Kidney (tissue), 13 donors: ENCODE measurements at regions not wholly inside any gene's neighbourhood (a gene's known extent, or its start where the extent isn't known, plus 50 kb on each side); places are given as distances from the start of the nearest gene placed in this dataset.
"Not testable (repeated sequence)": the region's sequence is repeated elsewhere in the genome, so short reads cannot be mapped to it uniquely, and the experiment has no call there.

Source experiments
- DNase-seq, 5 donors: peaks; one replicate each; pipeline ENCODE4 v3.0.0-alpha.2; 2013 to 2020
- FAIRE-seq: peaks from 2 replicates; lab custom pipeline; 2012; peaks lifted over from hg19 to GRCh38; lab: Jason Lieb, UNC
- H3K27ac ChIP-seq, 2 donors: one replicate each; pipeline ENCODE4 v1.7.0; 2013; ENCODE audit warnings: low read depth in 2 of 2, low read length in 2 of 2, inconsistent platforms in 1 of 2
- H3K27me3 ChIP-seq: one replicate; pipeline ENCODE4 v1.7.1; 2013; ENCODE audit warnings: low read length, inconsistent platforms; ENCODE audit not compliant: control insufficient read depth, insufficient read depth
- H3K36me3 ChIP-seq, 3 donors: one replicate each; pipeline versions ENCODE4 v1.7.0 to v1.7.1; 2013; ENCODE audit warnings: low read length in 3 of 3, control low read depth in 1 of 3, inconsistent platforms in 1 of 3; ENCODE audit not compliant: insufficient read depth in 3 of 3, control insufficient read depth in 2 of 3
- H3K4me1 ChIP-seq, 3 donors: one replicate each; pipeline versions ENCODE4 v1.7.0 to v1.7.1; 2013; ENCODE audit warnings: low read length in 3 of 3, inconsistent platforms in 1 of 3, low read depth in 1 of 3; ENCODE audit not compliant: control insufficient read depth in 2 of 3, insufficient read depth in 2 of 3
- H3K4me3 ChIP-seq, 3 donors: one replicate each; pipeline versions ENCODE4 v1.7.0 to v1.8.1; 2013; ENCODE audit warnings: low read length in 3 of 3, control low read depth in 1 of 3, inconsistent platforms in 1 of 3
- H3K9ac ChIP-seq, 3 donors: one replicate each; pipeline versions ENCODE4 v1.7.0 to v1.7.1; 2013; ENCODE audit warnings: low read length in 3 of 3, control low read depth in 1 of 3, inconsistent platforms in 1 of 3
- H3K9me3 ChIP-seq, 3 donors: one replicate each; pipeline versions ENCODE4 v1.7.0 to v1.7.1; 2013; ENCODE audit warnings: low read length in 3 of 3, control low read depth in 1 of 3, inconsistent platforms in 1 of 3; ENCODE audit not compliant: control insufficient read depth in 2 of 3, insufficient read depth in 1 of 3
- intact Hi-C: fragments of 100-400 bp; cut with DNase I; formaldehyde crosslinking; loops from one replicate; pipeline ENCODE4 v1.11.1; 2022
- TF ChIP-seq, protein P1 (sequence below): IDR thresholded peaks from 3 replicates; pipeline ENCODE4 v1.5.1; 2012; ENCODE audit warnings: mild to moderate bottlenecking, moderate library complexity, borderline replicate concordance; ENCODE audit not compliant: insufficient read depth; ENCODE audit errors: extremely low read depth
- donor health status: control.
- donor health status: control.
- donor health status: control.
- donor health status: control.
- donor health status: control.
- donor health status: DM: yes; HTN: yes; CAD: no.
- donor health status: Normal renal cell carcinoma (clear cell type).

- H3K9me3 ChIP-seq, result no peaks in the 10 kb centered on the region
- TF ChIP-seq, protein P1, sequence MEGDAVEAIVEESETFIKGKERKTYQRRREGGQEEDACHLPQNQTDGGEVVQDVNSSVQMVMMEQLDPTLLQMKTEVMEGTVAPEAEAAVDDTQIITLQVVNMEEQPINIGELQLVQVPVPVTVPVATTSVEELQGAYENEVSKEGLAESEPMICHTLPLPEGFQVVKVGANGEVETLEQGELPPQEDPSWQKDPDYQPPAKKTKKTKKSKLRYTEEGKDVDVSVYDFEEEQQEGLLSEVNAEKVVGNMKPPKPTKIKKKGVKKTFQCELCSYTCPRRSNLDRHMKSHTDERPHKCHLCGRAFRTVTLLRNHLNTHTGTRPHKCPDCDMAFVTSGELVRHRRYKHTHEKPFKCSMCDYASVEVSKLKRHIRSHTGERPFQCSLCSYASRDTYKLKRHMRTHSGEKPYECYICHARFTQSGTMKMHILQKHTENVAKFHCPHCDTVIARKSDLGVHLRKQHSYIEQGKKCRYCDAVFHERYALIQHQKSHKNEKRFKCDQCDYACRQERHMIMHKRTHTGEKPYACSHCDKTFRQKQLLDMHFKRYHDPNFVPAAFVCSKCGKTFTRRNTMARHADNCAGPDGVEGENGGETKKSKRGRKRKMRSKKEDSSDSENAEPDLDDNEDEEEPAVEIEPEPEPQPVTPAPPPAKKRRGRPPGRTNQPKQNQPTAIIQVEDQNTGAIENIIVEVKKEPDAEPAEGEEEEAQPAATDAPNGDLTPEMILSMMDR, result no peak
- no peaks in the 10 kb centered on the region for H3K36me3 ChIP-seq
- no peak overlapping the region for H3K27ac ChIP-seq
- H3K27me3 ChIP-seq, result no peaks in the 10 kb centered on the region
- no peak for DNase-seq
- H3K9ac ChIP-seq, result no peak overlapping the region
- no peaks in the 10 kb centered on the region for H3K4me1 ChIP-seq
- H3K4me3 ChIP-seq, result no peak overlapping the region
- intact Hi-C loops, result no loop called here
- no peak for FAIRE-seq
These were observed 156.3 kb upstream of the PZP start for GRCh38 chr12:9364224-9365176.

- TF ChIP-seq, protein P1, result no peak
- FAIRE-seq, result no peak
- no peak overlapping the region for H3K27ac ChIP-seq
- H3K36me3 ChIP-seq, result no peaks in the 10 kb centered on the region
- H3K9ac ChIP-seq, result no peak overlapping the region
- H3K4me1 ChIP-seq, result no peaks in the 10 kb centered on the region
- DNase-seq, result no peak
- H3K9me3 ChIP-seq, result no peaks in the 10 kb centered on the region
- H3K27me3 ChIP-seq, result no peaks in the 10 kb centered on the region
- H3K4me3 ChIP-seq, result no peak overlapping the region
- intact Hi-C loops, result no loop called here
These were observed 154.9 kb upstream of the PZP start for GRCh38 chr12:9363145-9363544.

GRCh38 chr12:9361879-9362326, 153.7 kb upstream of the PZP start:
- Histone ChIP-seq H3K4me1 (no peaks in the 10 kb centered on the region), H3K27ac (no peak overlapping the region), H3K4me3 (no peak overlapping the region), H3K27me3 (no peaks in the 10 kb centered on the region), H3K9ac (no peak overlapping the region), H3K36me3 (no peaks in the 10 kb centered on the region), H3K9me3 (no peaks in the 10 kb centered on the region)
- intact Hi-C loops, result no loop called here
- TF ChIP-seq, protein P1, result no peak
- FAIRE-seq (no peak), DNase-seq (no peak)

GRCh38 chr12:9354009-9354754, 146.0 kb upstream of the PZP start:
- FAIRE-seq, intact Hi-C loops: not testable (repeated sequence)

More at GRCh38 chr12:9354009-9354754, 146.0 kb upstream of the PZP start:
- H3K9ac ChIP-seq, H3K36me3 ChIP-seq, H3K4me1 ChIP-seq, DNase-seq, H3K4me3 ChIP-seq, H3K27me3 ChIP-seq, H3K27ac ChIP-seq: not testable (repeated sequence)
- peaks cover 0 to 12% (median 0%) of the 10 kb centered on the region in 3 donors for H3K9me3 ChIP-seq
